Activated naive CD4-positive, alpha-beta T cell treated with anti-CD3 and anti-CD28 coated beads for 36 hours (primary cell): ENCODE measurements at regions not wholly inside any gene's neighbourhood (a gene's known extent, or its start where the extent isn't known, plus 50 kb on each side); places are given as distances from the start of the nearest gene placed in this dataset.

Experiments
- CTCF ChIA-PET: fragments of 350-600 bp; sonication (Branson Sonifier 250); formaldehyde crosslinking; loops from one replicate; lab custom pipeline; 2021; ENCODE audit warnings: antibody characterized with exemption; lab: Charles Lee
- DNase-seq: peaks from one replicate; pipeline ENCODE4 v3.0.0-alpha.2; 2020
- H3K27ac Mint-ChIP-seq: one replicate; pipeline ENCODE4 v1.8.0; 2021; ENCODE audit warnings: mild to moderate bottlenecking, mixed read lengths
- H3K27me3 Mint-ChIP-seq: one replicate; pipeline ENCODE4 v1.8.0; 2021; ENCODE audit warnings: low read depth, mixed read lengths
- H3K36me3 Mint-ChIP-seq: one replicate; pipeline ENCODE4 v1.8.0; 2021; ENCODE audit warnings: low read depth, mixed read lengths
- H3K4me1 Mint-ChIP-seq: one replicate; pipeline ENCODE4 v1.8.0; 2021; ENCODE audit warnings: low read depth, mixed read lengths
- H3K4me3 Mint-ChIP-seq: one replicate; pipeline ENCODE4 v1.8.0; 2021; ENCODE audit warnings: mild to moderate bottlenecking, moderate library complexity, mixed read lengths
- H3K9me3 Mint-ChIP-seq: one replicate; pipeline ENCODE4 v1.8.0; 2021; ENCODE audit warnings: mixed read lengths
- intact Hi-C: fragments of 100-400 bp; cut with micrococcal nuclease; formaldehyde crosslinking; loops from one replicate; pipeline ENCODE4 v1.15.1; 2023

DNA sequence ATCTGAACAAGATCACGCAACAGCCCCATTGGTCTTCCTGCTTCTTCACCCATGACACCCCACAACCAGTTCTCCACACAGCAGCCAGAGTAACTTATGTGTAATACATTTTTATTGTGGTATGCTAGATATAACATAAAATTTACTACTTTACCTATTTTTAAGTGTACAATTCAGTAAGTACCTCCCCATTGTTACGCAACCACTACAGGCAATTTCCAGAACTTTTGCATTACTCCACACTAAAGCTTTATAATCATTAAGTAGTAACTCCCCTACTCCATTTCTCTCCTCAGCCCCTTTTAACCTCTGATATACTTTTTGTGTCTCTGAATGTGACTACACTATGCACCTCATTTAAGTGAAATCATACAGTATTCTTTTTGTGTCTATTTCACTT, 575.4 kb upstream of the CADM1 start:
- Mint-ChIP-seq H3K4me1 (no peaks in the 10 kb centered on the region), H3K27ac (no peak overlapping the region), H3K36me3 (no peaks in the 10 kb centered on the region), H3K4me3 (no peak overlapping the region), H3K9me3 (peaks cover 3% of the 10 kb centered on the region), H3K27me3 (peaks cover 5% of the 10 kb centered on the region)
- DNase-seq = no peak
- intact Hi-C loops = no loop called here
- CTCF ChIA-PET = no interaction called here

DNA sequence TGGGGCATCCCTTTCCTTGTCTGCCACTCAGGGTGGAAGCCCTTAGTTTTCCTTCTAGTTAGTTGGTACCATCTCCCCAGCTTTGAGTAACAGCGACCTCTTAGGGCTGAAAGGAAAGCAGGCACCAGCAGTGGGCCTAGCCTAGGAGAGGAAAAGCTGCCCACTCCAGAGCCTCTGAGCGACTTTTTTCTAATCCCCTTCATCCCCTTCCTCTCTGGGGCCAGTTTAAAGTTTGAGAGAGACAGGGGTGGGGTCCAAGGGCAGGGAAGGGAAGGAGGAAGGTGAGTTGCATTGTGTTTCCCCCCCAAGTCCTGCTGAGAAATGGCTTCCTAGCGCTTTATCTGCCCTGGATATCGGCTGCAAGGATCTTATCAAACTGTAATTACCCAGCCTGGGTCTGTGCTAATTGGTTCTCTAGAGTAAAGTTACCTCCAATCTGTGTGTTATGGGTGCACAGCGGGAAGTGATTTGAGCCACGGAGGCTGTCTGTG, 573.9 kb upstream of the CADM1 start:
- Mint-ChIP-seq H3K27ac (no peak overlapping the region), H3K27me3 (peaks cover 5% of the 10 kb centered on the region), H3K36me3 (no peaks in the 10 kb centered on the region), H3K4me1 (no peaks in the 10 kb centered on the region), H3K4me3 (no peak overlapping the region), H3K9me3 (peaks cover 3% of the 10 kb centered on the region)
- CTCF ChIA-PET = no interaction called here
- no peak for DNase-seq
- intact Hi-C loops = no loop called here

DNA sequence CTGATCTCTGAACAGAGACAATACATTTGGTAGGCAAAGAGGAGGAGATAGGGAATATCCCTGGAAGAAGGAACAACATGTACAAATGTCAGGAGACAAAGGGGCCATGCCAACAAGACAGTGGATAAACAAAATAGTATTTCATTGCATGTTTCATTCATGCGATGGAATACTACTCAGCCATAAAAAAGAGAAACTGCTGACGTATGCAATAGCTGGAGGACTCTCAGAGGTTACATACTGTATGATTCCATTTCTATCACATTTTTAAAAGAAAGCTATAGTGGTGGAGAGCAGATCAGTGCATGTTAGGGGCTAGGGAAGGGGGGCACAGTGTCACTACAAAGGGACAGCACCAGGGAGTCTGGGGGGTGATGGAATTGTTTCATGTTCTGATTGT, 572.9 kb upstream of the CADM1 start:
- H3K4me3 Mint-ChIP-seq = no peak overlapping the region
- intact Hi-C loops = no loop called here
- DNase-seq = no peak
- peaks cover 5% of the 10 kb centered on the region for H3K27me3 Mint-ChIP-seq
- no peak overlapping the region for H3K27ac Mint-ChIP-seq
- H3K4me1 Mint-ChIP-seq = no peaks in the 10 kb centered on the region
- no peaks in the 10 kb centered on the region for H3K36me3 Mint-ChIP-seq
- peaks cover 3% of the 10 kb centered on the region for H3K9me3 Mint-ChIP-seq
- CTCF ChIA-PET = no interaction called here

DNA sequence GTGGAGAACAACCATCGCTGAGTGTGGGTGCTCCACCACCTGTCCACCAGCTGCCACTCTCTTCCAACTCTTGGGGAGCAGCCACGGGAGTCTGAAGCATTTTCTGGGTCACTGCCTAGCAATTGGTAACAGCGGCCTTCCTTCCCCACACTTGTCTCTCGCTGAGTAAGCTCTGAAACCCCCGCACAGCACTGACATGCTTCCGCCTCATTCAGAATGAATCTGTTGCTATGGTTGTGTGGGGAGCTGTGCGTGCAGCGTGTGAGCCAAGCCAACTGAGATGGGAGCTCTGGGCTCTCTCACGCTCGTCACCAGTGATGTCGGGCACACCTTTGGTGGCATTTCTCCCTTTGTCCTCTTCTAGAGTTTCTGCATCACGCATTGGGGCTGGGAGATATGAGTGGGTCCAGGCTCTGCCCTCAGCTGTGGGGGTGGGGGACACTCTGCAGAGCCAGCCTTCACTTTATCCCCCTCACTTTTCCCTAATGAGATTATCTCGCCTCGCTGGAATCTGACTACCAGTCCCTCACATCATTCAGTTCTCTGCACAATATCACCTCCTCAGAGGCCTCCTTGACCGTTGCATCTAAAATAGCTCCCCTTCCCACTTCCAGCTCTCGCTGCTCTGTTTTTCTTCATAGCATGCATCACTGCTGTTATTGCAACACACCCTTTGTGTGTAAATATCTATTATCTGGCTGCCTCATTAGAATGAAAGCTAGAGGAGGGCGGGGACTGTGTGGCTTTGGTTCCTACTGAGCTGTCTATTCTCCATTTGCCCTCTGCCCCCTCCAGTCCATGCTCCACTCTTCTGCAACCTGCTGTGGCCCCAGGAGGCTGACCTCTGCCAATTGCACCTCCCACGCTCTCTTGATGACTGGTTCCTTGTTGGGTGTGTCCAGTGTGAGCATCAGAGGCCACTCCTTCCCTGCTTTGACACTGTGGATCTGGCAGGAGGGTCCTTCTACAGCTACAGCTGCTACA, 569.9 kb upstream of the CADM1 start:
- intact Hi-C loops = no loop called here
- CTCF ChIA-PET = no interaction called here
- Mint-ChIP-seq H3K27ac (no peak overlapping the region), H3K4me3 (no peak overlapping the region), H3K4me1 (no peaks in the 10 kb centered on the region), H3K9me3 (peaks cover 2% of the 10 kb centered on the region), H3K27me3 (peaks cover 5% of the 10 kb centered on the region), H3K36me3 (no peaks in the 10 kb centered on the region)
- DNase-seq = no peak

DNA sequence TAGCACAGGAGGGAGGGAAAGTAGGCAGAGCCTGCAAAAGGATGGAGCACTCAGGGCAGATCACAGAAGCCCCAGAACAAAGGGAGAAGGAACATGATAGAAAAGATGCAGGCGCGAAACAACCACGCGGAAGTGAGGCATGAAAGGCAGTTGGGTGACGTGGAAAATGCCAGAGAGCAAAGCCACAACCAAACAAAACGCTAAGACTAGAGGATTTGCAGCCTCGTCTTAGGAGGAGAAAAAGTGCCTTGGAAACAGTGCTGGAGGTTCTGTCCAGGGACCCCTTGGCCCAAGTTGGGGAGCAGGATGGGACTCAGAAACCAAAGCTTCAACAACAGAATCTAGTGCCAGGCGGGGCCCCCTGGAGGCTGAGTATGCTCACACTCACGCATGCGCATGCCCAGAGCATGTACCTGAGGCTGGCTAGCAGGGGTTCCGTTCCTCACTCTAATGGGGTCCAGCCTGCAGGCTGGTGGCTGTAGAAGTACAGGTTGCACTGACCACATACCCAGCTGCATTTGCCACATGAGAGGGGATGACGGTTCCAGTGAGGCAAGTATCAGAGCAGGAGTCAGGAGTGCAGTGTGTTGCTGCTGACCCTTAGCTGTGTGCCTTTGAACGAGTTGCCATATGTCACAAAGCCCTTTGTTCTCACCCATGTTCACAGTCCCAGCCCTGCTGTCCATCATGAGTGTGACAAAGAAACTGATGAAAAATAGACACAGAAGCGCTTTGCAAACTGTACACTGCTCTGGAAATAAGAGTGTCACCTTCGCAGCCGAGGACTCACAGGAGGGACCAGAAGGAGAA, 568.6 kb upstream of the CADM1 start:
- DNase-seq = no peak
- intact Hi-C loops = no loop called here
- H3K27ac Mint-ChIP-seq = no peak overlapping the region
- no peaks in the 10 kb centered on the region for H3K4me1 Mint-ChIP-seq
- peaks cover 2% of the 10 kb centered on the region for H3K9me3 Mint-ChIP-seq
- peaks cover 5% of the 10 kb centered on the region for H3K27me3 Mint-ChIP-seq
- H3K4me3 Mint-ChIP-seq = no peak overlapping the region
- CTCF ChIA-PET = no interaction called here
- H3K36me3 Mint-ChIP-seq = no peaks in the 10 kb centered on the region

DNA sequence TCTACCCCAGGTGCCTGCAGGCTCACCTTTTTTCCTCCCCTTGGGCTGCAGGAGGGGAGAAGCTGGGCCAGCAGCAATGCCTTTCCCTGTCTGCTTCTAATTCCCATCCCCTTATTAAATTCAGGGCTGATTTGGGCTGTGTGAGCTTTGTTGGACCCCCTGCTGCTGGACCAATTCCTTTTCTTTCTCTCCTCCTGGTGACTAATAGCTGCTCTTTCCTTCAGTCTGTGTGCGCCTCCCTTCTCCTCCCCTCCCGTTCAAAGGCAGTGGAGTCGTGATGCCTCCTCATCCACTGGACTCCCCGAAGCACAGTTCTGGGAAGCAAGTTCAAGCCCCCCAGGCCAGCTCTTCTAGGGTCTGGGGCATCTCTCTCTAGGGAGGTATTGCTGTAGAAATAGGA, 567.9 kb upstream of the CADM1 start:
- DNase-seq = no peak
- Mint-ChIP-seq H3K27me3 (peaks cover 5% of the 10 kb centered on the region), H3K27ac (no peak overlapping the region), H3K9me3 (no peaks in the 10 kb centered on the region), H3K4me3 (no peak overlapping the region), H3K4me1 (no peaks in the 10 kb centered on the region), H3K36me3 (no peaks in the 10 kb centered on the region)
- intact Hi-C loops = no loop called here
- CTCF ChIA-PET = no interaction called here

DNA sequence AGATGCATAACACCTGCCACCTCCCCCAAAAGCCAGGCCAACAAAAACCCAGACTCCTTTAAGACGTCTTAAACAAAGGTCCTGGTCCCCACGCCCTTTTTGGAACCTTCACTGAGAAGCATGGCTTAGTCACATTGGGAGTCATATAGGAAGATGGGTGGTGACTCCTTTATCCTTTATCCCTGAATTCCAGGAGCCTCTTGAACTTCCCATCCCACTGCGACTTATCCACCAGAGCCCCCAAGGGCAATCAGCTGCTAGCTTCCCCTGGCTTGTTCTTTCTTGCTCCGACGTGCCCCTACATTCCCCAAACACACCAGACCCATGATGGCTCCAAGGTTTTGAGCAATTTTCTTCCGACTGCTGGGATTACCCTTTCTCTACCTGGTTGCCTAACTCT, 567.0 kb upstream of the CADM1 start:
- CTCF ChIA-PET = no interaction called here
- H3K27ac Mint-ChIP-seq = no peak overlapping the region
- no peaks in the 10 kb centered on the region for H3K9me3 Mint-ChIP-seq
- H3K4me1 Mint-ChIP-seq = no peaks in the 10 kb centered on the region
- no peaks in the 10 kb centered on the region for H3K36me3 Mint-ChIP-seq
- no peak for DNase-seq
- H3K4me3 Mint-ChIP-seq = no peak overlapping the region
- intact Hi-C loops = no loop called here
- H3K27me3 Mint-ChIP-seq = no peaks in the 10 kb centered on the region

DNA sequence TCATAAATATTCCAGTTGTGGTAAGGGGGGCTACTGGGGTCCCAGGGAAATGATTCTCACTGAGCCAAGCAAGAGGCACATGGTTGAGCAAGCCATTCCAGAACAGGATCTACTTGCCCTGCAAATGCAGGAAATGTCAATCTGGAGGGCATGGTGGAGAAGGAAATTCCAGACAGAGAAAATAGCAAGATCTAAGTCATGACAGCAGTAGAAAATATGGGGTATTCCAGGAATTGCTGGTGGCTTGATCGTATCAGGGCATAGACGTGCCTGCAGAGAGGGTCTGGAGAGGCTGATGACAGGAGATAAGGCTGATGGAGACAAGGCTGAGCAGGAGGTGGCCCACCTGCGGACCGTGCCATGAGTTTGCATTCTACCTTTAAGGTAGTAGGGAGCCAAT, 566.3 kb upstream of the CADM1 start:
- CTCF ChIA-PET = no interaction called here
- DNase-seq = no peak
- Mint-ChIP-seq H3K4me3 (no peak overlapping the region), H3K9me3 (no peaks in the 10 kb centered on the region), H3K36me3 (no peaks in the 10 kb centered on the region), H3K4me1 (no peaks in the 10 kb centered on the region), H3K27me3 (no peaks in the 10 kb centered on the region), H3K27ac (no peak overlapping the region)
- intact Hi-C loops = no loop called here

DNA sequence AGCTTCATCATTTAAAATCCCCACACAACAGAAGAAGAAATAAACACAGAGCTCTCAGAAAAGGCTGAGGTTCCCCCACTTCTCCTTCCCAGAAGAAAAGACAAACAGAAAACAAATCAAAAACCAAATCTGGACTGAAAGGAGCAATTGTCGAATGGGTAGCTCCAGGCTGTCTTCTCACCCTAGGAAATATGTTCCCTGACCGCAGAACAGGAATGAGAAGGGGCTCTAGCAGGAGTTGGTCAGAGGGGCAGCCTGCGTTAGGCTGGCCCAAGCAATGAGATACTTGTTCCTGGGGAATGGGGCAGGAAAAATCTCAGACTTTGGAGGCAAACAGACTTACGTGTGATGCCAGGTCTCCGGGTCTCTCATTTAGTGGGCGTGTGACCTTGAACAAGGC, 562.6 kb upstream of the CADM1 start:
- intact Hi-C loops = no loop called here
- H3K4me3 Mint-ChIP-seq = no peak overlapping the region
- peaks cover 6% of the 10 kb centered on the region for H3K27me3 Mint-ChIP-seq
- H3K4me1 Mint-ChIP-seq = no peaks in the 10 kb centered on the region
- H3K9me3 Mint-ChIP-seq = no peaks in the 10 kb centered on the region
- H3K27ac Mint-ChIP-seq = no peak overlapping the region
- no peaks in the 10 kb centered on the region for H3K36me3 Mint-ChIP-seq
- DNase-seq = no peak
- CTCF ChIA-PET = no interaction called here

DNA sequence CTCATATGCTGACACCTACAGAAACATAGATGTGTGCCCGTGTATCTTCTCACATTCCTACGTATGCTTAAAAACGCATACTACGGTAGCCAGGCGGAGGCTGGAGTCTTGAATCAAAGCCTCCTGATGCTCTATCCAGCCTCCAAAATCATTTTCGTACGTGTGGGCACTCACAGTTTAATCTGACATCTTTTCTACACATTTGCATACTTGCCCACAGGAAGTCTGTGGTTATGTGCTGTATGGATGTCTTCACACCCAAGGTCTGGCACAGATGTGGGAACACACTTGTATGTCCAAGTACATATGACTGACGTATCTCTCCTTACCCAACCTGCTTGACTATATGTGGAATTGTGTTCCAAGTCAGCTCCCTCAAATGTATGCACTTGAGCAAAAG, 561.8 kb upstream of the CADM1 start:
- H3K36me3 Mint-ChIP-seq = no peaks in the 10 kb centered on the region
- no peak overlapping the region for H3K27ac Mint-ChIP-seq
- peaks cover 6% of the 10 kb centered on the region for H3K27me3 Mint-ChIP-seq
- CTCF ChIA-PET = no interaction called here
- no peaks in the 10 kb centered on the region for H3K4me1 Mint-ChIP-seq
- no peak overlapping the region for H3K4me3 Mint-ChIP-seq
- no peaks in the 10 kb centered on the region for H3K9me3 Mint-ChIP-seq
- intact Hi-C loops = no loop called here
- DNase-seq = no peak

DNA sequence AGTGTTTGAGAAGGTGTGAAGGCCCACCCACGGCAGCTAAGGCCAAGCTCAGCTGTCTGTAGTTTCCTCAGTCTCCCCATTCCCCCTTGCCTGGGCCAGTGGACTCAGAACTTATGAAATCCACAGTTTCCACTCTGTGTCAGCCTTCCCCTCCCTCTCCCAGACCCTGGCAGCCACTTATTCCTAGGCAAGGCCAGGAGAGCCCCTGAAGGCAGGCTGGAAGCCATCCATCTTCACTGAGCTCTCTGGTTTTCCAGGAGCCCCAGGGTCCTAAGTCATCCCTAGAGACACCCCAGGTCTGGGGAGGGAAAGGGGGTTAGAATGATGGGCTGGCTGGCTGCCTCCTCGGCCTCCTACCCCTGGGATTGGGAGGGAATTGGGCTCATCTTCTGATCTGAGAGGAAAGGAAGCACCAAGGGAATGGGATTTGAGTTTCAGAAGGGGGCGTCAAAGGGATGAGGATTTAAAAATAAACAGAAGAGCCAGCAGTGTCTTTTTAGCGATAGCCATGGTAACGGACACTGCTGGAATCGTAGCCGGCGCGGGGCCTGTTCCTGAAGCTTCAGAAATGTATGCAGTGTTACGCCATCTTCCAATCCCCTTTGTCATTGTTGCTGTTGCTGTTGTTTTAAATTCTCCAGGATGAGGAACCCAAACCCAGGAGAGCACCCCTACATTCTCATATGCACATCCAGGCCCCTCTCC, 561.1 kb upstream of the CADM1 start:
- Mint-ChIP-seq H3K36me3 (no peaks in the 10 kb centered on the region), H3K27me3 (peaks cover 6% of the 10 kb centered on the region), H3K4me1 (no peaks in the 10 kb centered on the region), H3K9me3 (no peaks in the 10 kb centered on the region), H3K4me3 (no peak overlapping the region), H3K27ac (no peak overlapping the region)
- CTCF ChIA-PET = no interaction called here
- intact Hi-C loops = no loop called here
- no peak for DNase-seq

DNA sequence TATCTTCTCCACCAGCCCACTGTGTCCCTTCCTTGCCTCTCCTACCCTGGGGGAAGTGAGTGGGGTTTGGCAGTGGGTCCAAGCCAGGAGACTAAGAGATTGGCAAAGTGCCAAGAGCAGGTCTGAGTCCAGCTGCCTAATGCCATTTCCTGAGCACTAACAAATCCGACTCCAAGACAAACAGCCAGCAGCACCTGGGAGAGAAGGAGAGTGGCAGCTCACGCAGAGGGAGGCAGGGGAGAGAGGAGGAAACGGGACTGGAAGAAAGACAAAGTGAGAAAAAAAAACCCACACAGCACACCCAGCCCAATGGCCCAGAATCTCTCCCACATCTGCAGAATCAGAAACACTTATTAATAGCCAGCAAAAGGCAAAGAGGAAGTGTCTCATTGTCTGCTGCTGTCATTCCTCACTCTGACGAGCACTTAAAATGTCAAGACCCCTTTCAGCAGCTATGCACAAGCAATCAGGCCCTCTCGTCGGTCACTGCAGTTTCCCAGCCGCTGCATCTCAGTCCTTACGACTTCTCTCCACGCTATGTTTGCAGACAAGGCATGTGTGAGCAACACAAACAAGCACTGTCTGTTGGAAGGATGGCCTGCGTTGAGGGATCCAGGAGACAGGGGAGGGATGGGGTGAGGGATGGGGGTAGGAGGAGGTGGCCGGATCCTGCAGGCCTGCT, 558.4 kb upstream of the CADM1 start:
- H3K27me3 Mint-ChIP-seq = peaks cover 6% of the 10 kb centered on the region
- H3K9me3 Mint-ChIP-seq = no peaks in the 10 kb centered on the region
- no peak overlapping the region for H3K27ac Mint-ChIP-seq
- H3K4me1 Mint-ChIP-seq = no peaks in the 10 kb centered on the region
- DNase-seq = no peak
- no peaks in the 10 kb centered on the region for H3K36me3 Mint-ChIP-seq
- no peak overlapping the region for H3K4me3 Mint-ChIP-seq
- intact Hi-C loops = no loop called here
- CTCF ChIA-PET = no interaction called here
